ENCODE measurements at regions not wholly inside any gene's neighbourhood (a gene's known extent, or its start where the extent isn't known, plus 50 kb on each side); places are given as distances from the start of the nearest gene placed in this dataset.

DNA sequence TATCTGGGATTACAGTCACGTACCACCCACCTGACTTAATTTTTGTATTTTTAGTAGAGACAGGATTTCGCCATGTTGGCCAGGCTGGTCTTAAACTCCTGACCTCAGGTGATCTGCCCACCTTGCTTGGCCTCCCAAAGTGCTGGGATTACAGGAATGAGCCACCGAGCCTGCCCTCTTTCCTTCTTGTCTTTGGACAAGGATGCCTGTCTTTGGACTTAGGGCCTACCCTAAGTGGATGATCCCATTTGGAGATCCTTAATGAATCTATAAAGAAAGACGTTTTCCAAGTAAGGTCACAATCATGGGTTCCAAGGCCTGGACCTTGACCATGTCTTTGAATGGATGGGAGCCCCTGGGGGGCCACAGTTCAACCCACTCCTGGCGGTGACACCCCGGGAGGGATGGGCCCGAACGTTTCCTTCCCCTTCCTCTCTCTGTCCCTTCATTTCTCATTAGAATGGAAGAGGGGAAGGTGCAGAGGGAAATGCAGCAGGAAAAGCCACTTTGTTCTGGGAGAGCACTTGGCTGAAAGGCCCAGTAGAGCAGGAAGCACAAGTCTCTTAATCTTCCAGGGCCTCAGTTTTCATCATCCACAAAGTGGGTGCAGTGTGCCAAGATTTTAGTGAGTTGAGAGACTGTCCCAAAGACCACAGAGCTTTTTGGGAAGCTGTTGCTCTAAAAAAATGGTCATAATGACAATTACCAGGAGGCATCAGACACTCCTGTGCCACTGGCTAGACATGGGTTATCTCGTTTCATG is 353.3 kb downstream of the SEC14L1 start:
- DNase-seq, result no peak

DNA sequence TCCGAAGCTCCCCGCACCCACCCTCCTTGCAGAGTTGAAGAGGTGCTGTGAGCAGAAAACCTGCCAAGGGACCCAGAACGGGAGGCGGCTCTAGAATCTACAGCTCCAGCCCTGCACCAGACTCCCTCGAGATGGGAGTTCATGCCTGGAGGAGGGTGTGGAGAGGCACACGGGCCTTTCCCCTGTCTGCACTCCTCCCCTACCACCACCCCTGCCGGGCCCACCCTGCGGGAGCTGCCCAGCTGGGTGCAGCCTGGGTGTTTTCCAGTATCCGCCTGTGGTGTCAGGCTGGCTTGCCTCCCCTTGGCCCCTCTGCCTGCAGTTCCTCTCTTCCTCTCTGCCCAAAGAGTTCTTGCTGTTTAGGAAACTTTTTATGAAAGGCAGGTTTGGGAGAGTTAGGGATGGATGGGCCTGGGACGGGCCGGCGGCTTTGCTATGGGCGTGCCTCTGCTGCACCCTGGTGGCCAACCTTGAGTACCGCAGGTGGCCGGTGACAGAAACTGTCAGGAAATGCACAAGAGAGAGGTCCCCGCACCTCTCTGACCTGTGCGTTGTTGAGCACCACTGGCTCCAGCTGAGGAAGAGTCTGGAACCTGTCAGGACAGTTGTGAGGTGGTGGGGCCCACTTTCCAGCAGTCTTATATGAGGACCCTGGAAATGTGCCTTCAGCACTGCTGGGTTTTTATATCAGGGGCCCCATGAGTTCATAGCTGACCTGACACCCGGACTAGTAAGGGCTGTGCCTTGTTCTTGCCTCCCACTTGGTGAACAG is 354.1 kb downstream of the SEC14L1 start:
- DNase-seq, result peak; percentile 69

GRCh38 chr17:77495575-77495974 is 354.8 kb downstream of the SEC14L1 start:
- no peak for DNase-seq

DNA sequence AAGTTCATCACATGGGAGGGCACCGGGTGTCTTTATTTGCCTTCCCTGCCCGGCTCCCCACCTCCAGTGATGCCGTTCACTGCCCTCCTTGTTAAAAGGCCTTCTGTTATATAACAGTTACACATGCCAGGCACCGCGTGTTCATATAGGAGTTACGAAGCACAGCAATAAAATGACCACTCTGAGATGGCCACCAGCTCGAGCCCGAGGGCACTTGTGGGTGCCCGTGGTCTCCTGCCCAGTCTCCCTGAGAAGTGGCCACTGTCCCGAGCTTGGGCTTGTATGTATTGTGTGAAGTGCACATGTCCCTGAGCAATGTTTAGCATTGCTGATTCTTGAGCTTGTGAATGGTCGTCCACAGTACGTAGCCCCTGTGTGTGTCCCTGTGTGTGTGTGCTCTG is 355.6 kb downstream of the SEC14L1 start:
- DNase-seq, result no peak

DNA sequence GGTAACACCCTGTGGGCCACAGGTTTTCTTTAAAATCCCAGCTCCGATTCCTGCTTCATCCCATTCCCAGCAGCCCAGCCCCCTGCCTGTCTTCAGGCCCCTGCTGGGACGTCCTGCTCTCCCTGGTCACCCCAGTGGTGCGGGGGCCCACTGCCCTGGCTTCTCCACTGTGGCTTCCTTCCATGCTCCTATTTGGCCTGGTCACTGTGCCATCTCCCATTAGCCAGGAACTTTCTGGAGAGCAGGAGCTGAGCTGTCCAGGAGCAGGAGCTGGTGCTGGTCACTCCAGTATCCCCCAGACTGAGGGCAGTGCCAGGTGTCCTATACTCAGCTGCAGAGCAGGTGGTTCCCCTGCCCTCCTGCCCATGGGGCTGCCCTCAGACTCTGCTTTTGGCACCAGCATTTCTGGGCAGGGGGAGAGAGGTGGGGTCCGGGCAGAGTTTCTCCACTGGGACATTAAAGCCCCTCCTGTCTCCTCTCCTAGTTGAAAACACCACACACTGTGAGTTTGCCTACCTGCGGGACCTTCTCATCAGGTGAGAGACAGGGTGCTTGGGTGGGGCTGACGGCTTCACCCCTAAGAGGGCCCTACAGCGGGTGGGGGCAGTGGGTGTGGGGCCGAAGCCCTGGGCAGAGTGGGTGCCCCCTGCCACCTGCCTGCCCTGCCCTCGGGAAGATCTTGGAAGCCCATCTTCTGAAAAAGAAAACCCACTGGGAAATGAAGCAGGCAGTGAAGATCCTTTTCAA is 356.2 kb downstream of the SEC14L1 start:
- DNase-seq, result no peak

DNA sequence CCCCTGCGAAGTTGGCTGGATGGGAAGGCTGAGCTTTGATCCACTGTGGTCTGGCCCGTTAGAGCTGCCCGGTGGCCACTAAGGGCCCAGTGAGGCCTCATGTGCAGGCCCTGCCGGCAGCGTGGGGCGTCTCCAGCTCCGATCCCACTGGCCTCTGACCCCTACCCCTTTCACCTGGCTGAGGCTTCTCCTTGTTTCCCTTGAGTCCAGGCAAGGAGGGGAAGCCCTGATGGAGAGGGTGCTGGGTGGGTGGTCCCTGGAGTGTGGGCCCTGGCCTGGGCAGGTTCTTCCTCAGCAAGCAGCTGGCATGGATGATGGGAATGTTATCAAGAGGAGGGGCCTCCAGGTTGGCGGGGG is 356.8 kb downstream of the SEC14L1 start:
- no peak for DNase-seq

GRCh38 chr17:77498091-77498741 is 357.4 kb downstream of the SEC14L1 start:
- DNase-seq, result no peak

DNA sequence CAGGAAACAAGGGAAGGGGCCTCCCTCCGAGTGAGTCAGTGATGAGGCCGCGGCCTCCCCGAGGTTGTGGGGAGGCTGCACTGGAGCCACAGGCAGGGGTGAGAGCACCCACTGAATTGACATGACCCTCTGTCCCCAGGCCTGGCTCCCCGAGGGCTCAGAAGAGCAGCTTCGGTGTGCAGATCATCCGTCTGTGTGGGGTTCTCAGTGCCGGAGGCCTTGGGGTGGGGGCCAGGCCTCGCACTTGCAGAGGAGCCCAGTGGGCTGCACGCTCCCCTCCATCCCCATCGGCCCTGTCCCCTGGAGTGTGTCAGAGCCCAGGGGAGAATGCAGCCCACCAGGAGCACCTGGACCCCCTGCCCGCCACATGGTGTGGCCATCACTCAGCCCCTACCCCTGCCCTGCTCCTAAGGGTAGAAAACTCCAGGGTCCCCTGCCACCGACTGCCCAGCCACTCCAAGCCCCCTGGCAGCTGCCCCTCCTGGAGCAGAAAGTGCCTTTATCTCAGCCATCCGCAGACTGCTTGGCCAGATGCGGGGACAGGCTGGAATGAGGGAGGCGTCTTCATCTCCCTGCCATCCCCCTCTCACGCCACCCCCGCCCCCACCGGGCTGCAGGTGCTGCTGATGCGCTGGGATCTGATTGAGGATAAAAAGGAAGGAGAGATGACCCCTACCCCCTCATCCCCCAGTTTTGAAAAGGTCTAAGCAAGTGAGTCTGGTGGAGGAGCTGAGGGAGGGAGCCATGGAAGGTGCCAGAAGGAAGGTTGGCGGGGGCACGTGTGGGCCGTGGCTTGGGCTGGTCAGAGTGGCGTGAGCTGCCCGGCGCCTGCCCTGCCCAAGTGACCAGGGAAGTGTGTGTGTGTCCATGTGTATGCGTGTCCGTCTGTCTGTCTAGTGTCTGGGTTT is 358.3 kb downstream of the SEC14L1 start:
- DNase-seq, result no peak

- DNase-seq, result no peak
Observed at GRCh38 chr17:77499699-77500435, 359.1 kb downstream of the SEC14L1 start.

DNA sequence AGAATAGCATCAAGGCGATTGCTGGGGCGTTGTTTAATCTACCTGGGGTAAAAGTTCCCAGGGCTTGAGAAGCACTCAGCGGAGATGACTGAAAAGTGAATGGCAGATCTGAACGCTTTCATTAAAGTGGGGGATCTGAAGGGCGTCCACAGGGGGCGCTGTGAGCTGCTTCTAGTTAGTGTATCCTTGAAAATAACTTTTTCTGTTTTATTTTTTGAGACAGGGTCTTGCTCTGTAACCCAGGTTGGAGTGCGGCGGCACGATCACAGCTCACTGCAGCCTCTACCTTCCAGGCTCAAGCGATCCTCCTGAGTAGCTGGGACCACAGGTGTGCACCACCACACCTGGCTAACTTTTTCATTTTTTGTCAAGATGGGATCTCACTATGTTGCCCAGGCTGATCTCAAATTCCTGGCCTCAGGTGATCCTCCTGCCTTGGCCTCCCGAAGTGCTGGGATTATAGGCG is 360.4 kb downstream of the SEC14L1 start:
- peak; percentile 34 for DNase-seq

DNA sequence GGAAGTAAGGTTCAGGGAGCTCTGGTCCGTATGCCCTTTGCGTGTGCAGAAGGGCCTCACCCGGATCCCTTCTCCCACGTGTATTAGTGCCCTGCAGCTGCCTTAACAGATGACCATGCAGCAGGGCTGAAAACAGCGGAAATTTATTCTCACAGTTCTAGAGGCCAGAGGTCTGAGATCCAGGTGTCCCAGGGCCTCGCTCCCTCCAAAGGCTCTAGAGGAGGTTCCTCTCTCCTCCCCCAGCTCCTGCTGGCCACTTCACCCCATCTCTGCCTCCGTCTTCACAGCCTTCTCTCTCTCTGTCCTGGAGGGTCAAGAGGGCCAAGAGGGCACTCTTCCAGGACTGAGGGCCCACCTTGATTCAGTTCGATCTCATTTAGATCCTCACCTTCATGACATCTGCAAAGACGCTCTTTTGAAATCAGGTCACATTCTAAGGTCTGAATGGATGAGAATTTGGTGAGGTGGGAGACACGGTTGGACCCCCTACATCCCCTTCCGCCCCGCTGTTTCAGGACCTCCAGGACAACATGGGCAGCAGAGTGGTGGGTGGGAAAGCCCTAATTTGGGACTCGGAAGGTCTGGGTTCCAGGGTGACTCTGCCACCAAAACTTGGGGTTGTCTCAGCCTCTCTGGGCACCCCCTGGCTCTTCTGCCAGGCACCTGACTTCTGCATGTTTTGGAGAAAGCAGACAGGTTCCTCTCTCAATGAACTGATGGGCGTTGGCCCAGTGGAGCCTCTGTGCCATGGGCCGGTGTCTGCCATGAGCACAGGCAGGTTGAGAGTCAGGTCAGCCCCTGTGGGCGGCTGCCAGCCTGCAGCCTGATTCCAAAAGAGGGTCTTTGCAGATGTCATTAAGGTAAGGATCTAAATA is 361.2 kb downstream of the SEC14L1 start:
- no peak for DNase-seq

GRCh38 chr17:77502626-77503292 is 362.0 kb downstream of the SEC14L1 start:
- DNase-seq, result no peak

DNA sequence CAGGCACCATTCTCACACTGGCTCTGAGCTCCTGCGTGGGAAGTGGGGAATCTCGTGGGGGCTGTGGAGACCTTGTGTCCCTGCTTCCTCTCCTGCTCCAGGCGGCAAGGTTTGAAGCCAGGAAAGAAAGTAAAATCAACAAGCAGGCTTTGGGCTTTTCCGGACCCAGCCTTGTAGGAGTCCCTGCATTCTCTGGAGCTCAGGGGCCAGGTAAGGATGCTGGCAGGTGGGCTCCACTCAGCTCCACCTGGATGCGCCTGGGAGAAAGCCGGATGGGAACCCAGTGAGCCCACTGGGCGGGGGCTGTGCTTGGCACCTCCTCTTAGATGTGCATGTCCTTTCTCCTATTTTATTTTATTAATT is 362.5 kb downstream of the SEC14L1 start:
- no peak for DNase-seq

DNA sequence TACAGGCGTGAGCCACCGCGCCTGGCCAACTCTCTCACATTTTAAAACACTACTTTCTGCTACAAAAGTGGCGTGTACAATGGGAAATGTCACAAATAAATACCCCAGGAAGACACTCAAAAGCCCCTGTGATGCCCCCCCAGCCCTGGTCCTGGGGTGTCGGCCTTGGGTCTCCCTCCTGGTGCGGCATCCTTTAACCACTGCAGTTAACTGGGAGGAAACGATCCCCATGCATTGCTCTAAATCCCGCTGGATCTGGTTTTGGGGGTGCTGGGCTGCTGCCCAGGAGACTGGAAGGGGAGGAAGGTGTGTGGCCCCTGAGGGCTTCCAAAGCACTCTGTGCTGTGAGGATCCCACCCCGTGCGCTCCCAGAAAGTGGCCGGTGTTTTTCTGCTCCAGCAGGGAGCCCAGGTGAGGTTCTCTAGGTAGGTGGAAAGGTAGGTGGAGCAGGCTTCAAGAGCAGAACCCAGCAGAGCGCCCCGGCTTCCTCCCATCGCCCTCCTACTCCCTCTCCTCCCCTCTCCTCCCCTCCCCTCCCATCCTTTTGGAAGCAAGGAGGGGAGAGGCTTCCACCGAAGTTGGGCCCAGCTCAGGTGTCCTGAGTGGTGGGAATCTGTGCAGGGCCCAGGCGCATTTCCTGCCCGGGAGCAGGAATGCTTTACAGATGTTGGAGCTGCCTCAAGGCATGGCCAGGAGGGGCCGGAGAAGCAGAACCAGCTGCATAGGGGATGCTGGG is 363.3 kb downstream of the SEC14L1 start:
- no peak for DNase-seq

DNA sequence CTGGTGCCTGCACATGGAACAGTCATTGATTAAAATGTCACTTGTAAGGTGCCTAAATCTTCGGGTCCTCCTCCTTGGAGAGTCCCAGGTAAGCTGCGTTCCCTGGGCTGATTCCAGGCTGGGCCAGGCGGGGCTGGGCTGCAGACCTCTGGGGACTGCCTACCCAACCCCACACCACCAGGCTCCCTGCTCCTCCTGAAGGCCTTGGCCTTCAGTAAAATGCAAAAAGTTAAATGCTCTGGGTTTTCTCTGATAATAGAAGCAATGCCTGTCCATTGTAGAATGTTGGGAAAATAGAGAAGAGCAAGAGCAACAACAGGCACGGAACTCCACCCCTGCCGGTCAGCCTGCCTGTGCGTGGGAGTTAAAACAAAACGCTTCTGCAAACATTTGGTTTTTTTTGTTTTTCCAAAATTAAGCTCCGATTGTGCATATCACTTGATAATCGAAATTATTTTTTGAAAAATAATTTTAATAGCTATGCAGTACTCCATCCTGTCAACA is 363.9 kb downstream of the SEC14L1 start:
- no peak for DNase-seq

- no peak for DNase-seq
Observed at GRCh38 chr17:77505181-77505639, 364.4 kb downstream of the SEC14L1 start.

DNA sequence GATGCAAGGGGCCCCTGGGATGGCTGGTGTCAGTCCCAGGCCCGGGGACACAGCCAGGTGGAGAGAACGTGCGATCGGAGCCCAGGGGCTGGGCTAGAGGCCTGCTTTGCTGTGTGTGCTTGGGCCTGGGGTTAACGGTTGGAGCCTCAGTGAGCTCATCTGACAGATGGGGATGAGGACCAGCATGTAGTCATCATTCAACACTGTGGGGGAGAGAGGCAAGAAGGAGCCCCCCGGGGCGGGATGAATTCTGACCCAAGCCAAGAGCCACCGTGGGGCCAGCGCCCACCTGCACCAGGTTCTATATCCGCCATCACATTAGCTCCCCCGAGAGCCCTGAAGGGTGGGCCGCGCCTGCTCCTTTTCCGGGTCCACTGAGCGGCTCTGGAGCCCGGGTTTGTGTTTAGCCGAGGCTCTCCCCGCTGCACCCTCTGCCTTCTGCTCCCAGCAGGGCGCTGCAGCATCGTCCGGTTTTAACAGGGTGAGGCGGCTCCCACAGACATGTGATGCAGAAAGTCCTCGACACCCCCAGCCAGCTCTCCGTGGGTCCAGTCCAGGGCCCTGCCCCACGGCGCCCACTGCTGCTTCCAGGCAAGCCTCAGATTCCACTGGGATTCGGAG is 365.7 kb downstream of the SEC14L1 start:
- no peak for DNase-seq
